PC-9 (cell line): ENCODE measurements at regions not wholly inside any gene's neighbourhood (a gene's known extent, or its start where the extent isn't known, plus 50 kb on each side); places are given as distances from the start of the nearest gene placed in this dataset.

Source experiments
- EZH2 ChIP-seq: fragments of 200-600 bp; sonication (generic); IDR thresholded peaks from 2 replicates; pipeline ENCODE4 v1.8.0; 2017; ENCODE audit warnings: antibody characterized with exemption, low read depth
- TF ChIP-seq, protein P1 (sequence below): fragments of 200-600 bp; sonication (generic); conservative IDR thresholded peaks from 2 replicates; pipeline ENCODE4 v1.6.1; 2017; ENCODE audit warnings: mixed run types, antibody characterized with exemption, mild to moderate bottlenecking, moderate library complexity

GRCh38 chr12:124474709-124475108 lies 92.7 kb downstream of the NCOR2 start:
- TF ChIP-seq, protein P1, sequence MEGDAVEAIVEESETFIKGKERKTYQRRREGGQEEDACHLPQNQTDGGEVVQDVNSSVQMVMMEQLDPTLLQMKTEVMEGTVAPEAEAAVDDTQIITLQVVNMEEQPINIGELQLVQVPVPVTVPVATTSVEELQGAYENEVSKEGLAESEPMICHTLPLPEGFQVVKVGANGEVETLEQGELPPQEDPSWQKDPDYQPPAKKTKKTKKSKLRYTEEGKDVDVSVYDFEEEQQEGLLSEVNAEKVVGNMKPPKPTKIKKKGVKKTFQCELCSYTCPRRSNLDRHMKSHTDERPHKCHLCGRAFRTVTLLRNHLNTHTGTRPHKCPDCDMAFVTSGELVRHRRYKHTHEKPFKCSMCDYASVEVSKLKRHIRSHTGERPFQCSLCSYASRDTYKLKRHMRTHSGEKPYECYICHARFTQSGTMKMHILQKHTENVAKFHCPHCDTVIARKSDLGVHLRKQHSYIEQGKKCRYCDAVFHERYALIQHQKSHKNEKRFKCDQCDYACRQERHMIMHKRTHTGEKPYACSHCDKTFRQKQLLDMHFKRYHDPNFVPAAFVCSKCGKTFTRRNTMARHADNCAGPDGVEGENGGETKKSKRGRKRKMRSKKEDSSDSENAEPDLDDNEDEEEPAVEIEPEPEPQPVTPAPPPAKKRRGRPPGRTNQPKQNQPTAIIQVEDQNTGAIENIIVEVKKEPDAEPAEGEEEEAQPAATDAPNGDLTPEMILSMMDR: no peak
- no peak for TF ChIP-seq EZH2
